ENCODE measurements at regions not wholly inside any gene's neighbourhood (a gene's known extent, or its start where the extent isn't known, plus 50 kb on each side); places are given as distances from the start of the nearest gene placed in this dataset.

- DNase-seq (ENCODE audit: low read depth): no peak
- TF ChIP-seq CTCF (IDR thresholded peaks at IDR 0.05; ENCODE audit: control insufficient read depth, extremely low read depth, insufficient read depth): no peak
Observed at GRCh38 chr2:83055376-83056010, 1403.6 kb downstream of the SUCLG1 start.

GRCh38 chr2:83054751-83055150 is 1404.3 kb downstream of the SUCLG1 start:
- no peak for DNase-seq (ENCODE audit: low read depth)
- TF ChIP-seq CTCF (IDR thresholded peaks at IDR 0.05; ENCODE audit: control insufficient read depth, extremely low read depth, insufficient read depth): no peak
- H3K4me3 ChIP-seq (ENCODE audit: low read depth, low read length): no peak overlapping the region

More at GRCh38 chr2:83055376-83056010, 1403.6 kb downstream of the SUCLG1 start:
- H3K4me3 ChIP-seq (ENCODE audit: low read depth, low read length): no peak overlapping the region

- TF ChIP-seq CTCF (IDR thresholded peaks at IDR 0.05; ENCODE audit: control insufficient read depth, extremely low read depth, insufficient read depth): no peak
- H3K4me3 ChIP-seq (ENCODE audit: low read depth, low read length): no peak overlapping the region
- DNase-seq (ENCODE audit: low read depth): no peak
Observed at GRCh38 chr2:83051538-83052170, 1407.4 kb downstream of the SUCLG1 start.

GRCh38 chr2:83042053-83042452 is 1417.0 kb downstream of the SUCLG1 start:
- no peak overlapping the region for H3K4me3 ChIP-seq (ENCODE audit: low read depth, low read length)
- no peak for TF ChIP-seq CTCF (IDR thresholded peaks at IDR 0.05; ENCODE audit: control insufficient read depth, extremely low read depth, insufficient read depth)
- DNase-seq (ENCODE audit: low read depth): no peak

GRCh38 chr2:83022631-83023210 is 1436.4 kb downstream of the SUCLG1 start:
- DNase-seq (ENCODE audit: low read depth): no peak
- TF ChIP-seq CTCF (IDR thresholded peaks at IDR 0.05; ENCODE audit: control insufficient read depth, extremely low read depth, insufficient read depth): no peak

GRCh38 chr2:83017366-83018090 is 1441.6 kb downstream of the SUCLG1 start:
- H3K4me3 ChIP-seq (ENCODE audit: low read depth, low read length): no peak overlapping the region
- DNase-seq (ENCODE audit: low read depth): no peak
- no peak for TF ChIP-seq CTCF (IDR thresholded peaks at IDR 0.05; ENCODE audit: control insufficient read depth, extremely low read depth, insufficient read depth)

More at GRCh38 chr2:83022631-83023210, 1436.4 kb downstream of the SUCLG1 start:
- H3K4me3 ChIP-seq (ENCODE audit: low read depth, low read length): no peak overlapping the region
